ENCODE measurements at regions not wholly inside any gene's neighbourhood (a gene's known extent, or its start where the extent isn't known, plus 50 kb on each side); places are given as distances from the start of the nearest gene placed in this dataset.

- no peak for TF ChIP-seq CTCF (conservative IDR thresholded peaks at IDR 0.05; ENCODE audit: low read depth, low read length)
- no peak for TF ChIP-seq RFX5 (IDR thresholded peaks at IDR 0.05; ENCODE audit: low read depth, low read length)
- TF ChIP-seq POLR2A (IDR thresholded peaks at IDR 0.05; ENCODE audit: low read depth, low read length): no peak
- TF ChIP-seq BHLHE40 (IDR thresholded peaks at IDR 0.05; ENCODE audit: low read depth, low read length): no peak
- TF ChIP-seq SMC3 (IDR thresholded peaks at IDR 0.05; ENCODE audit: low read depth, low read length): no peak
- no peak for TF ChIP-seq CEBPB (IDR thresholded peaks at IDR 0.05; ENCODE audit: low read depth, low read length)
- no peak for TF ChIP-seq CHD1 (IDR thresholded peaks at IDR 0.05; ENCODE audit: low read depth, low read length)
- TF ChIP-seq FOS (IDR thresholded peaks at IDR 0.05; ENCODE audit: low read depth, low read length): no peak
- TF ChIP-seq RAD21 (IDR thresholded peaks at IDR 0.05; ENCODE audit: low read length): no peak
- no peak for TF ChIP-seq USF2 (IDR thresholded peaks at IDR 0.05; ENCODE audit: low read depth, low read length)
- TF ChIP-seq MAZ (IDR thresholded peaks at IDR 0.05; ENCODE audit: borderline replicate concordance, low read depth, low read length): no peak
- no peak for TF ChIP-seq MAFK (IDR thresholded peaks at IDR 0.05; ENCODE audit: low read depth, low read length)
- no peak for TF ChIP-seq MXI1 (IDR thresholded peaks at IDR 0.05; ENCODE audit: borderline replicate concordance, low read depth, low read length)
These were observed 690.5 kb downstream of the KCNJ2 start for GRCh38 chr17:70859829-70860228.

All from IMR-90 (cell line).